NCI-H460 (cell line): ENCODE measurements at regions not wholly inside any gene's neighbourhood (a gene's known extent, or its start where the extent isn't known, plus 50 kb on each side); places are given as distances from the start of the nearest gene placed in this dataset.
A peak's percentile ranks its signal among the peaks of the same experiment; 100 is the strongest.

ENCODE experiments used
- DNase-seq: peaks from one replicate; pipeline ENCODE4 v3.0.0-alpha.2; 2016; ENCODE audit warnings: low read depth; ENCODE audit errors: extremely low read depth
- small RNA-seq, 2 experiments: library from RNA; depleted of rRNA; stranded (forward); fragments of <200 nt; gene quantifications; one replicate each; pipeline ENCODE3, GENCODE V24; 2014

GRCh38 chr5:74021126-74021525 lies 395.1 kb downstream of the ARHGEF28 start:
- DNase-seq, result no peak

- no peak for DNase-seq
Observed at GRCh38 chr5:74020503-74020902, 394.5 kb downstream of the ARHGEF28 start.

DNA sequence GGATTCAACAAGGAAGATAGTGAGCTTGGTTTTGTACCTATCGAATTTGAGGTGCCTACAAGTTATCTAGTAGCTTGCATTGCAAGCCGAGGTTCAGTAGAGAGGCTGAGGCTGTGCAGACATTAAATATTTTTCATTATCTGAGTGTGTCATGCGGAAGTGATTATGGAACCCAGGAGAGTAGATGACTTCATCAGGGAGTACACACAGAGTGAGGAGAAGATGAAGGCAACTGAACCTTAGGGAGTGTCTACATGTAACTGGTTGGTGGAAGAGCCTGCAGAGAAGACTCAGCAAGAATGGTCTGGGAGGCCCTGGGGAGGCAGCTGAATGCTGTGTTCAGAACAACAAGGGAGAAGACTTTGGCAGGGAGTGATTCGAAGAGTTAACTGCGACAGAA lies 393.9 kb downstream of the ARHGEF28 start:
- DNase-seq, result no peak

- DNase-seq, result no peak
Observed at GRCh38 chr5:74017786-74018211, 391.8 kb downstream of the ARHGEF28 start.

- DNase-seq, result no peak
Observed at GRCh38 chr5:74017112-74017511, 391.1 kb downstream of the ARHGEF28 start.

- DNase-seq, result peak; percentile 5
Observed at GRCh38 chr5:74016373-74016772, 390.4 kb downstream of the ARHGEF28 start.

GRCh38 chr5:74015716-74016115 lies 389.7 kb downstream of the ARHGEF28 start:
- no peak for DNase-seq

DNA sequence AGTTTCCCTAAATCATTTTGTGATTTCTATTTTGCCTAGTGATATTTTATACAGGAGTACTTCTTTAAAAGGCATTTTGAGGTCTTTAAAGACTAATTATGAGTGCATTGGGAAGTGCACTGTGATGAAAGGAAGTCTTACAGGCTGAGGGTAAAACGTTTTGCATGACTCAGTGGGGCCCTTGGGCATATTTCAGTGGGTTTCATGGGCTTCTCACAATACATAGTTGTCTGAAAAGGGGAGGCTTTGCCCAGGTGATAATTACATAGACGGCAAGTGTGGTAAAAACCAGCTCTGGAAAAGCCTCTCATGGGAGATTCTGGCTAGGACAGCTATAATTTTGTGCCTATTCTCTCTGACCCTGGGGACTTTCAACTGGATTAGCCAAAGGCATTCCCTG lies 387.2 kb downstream of the ARHGEF28 start:
- no peak for DNase-seq

GRCh38 chr5:74009502-74009901 lies 383.5 kb downstream of the ARHGEF28 start:
- no peak for DNase-seq

GRCh38 chr5:74007193-74007592 lies 381.2 kb downstream of the ARHGEF28 start:
- DNase-seq, result no peak

DNA sequence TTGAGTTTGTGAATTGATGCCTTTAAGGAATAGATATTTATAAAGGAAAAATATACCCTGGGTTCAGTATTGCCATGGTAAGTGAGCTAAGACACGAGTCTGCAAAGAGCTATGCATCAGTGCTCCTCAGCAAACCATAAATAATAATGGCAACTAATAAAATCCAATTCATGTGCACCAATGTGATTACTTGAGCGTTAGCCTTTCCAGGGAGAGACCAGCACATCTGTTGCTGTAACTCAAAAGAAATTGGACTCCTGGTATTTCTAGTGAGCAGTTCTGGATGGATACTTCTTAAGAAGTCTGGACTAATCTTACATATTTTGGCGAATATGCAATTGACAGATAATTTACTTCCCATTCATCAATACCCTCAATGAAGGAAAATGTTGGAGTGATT lies 373.3 kb downstream of the ARHGEF28 start:
- DNase-seq, result no peak

GRCh38 chr5:73998489-73998888 lies 372.5 kb downstream of the ARHGEF28 start:
- no peak for DNase-seq

- no peak for DNase-seq
Observed at GRCh38 chr5:73997960-73998359, 372.0 kb downstream of the ARHGEF28 start.

- DNase-seq, result no peak
Observed at GRCh38 chr5:73996151-73996755, 370.3 kb downstream of the ARHGEF28 start.

- no peak for DNase-seq
Observed at GRCh38 chr5:73994963-73995362, 369.0 kb downstream of the ARHGEF28 start.

Small RNAs in the stretch of these regions (small RNA-seq; reads per million reads assigned to genes)
- gene RN7SL814P, result 0 reads per million in 2 experiments
